ENCODE measurements at regions not wholly inside any gene's neighbourhood (a gene's known extent, or its start where the extent isn't known, plus 50 kb on each side); places are given as distances from the start of the nearest gene placed in this dataset.

DNA sequence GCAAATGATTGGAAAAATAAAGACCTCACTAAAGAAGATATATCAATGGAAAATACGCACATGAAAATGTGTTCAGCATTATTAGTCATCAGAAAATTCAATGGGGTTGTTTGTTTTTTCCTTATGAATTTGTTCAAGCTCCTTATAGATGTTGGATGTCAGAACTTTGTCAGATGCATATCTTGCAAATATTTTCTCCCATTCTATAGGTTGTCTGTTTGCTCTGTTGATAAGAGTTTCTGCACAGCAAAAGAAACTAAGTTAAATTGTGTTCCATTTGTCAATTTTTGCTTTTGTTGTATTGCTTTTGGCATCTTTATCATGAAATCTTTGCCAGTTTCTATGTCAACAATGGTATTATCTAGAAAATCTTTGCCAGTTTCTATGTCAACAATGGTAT lies 633.9 kb upstream of the CHORDC1 start:
- ATAC-seq = no peak
- no peak for DNase-seq
- intact Hi-C loops (cut with micrococcal nuclease) = no loop called here
- TF ChIP-seq, protein P1, sequence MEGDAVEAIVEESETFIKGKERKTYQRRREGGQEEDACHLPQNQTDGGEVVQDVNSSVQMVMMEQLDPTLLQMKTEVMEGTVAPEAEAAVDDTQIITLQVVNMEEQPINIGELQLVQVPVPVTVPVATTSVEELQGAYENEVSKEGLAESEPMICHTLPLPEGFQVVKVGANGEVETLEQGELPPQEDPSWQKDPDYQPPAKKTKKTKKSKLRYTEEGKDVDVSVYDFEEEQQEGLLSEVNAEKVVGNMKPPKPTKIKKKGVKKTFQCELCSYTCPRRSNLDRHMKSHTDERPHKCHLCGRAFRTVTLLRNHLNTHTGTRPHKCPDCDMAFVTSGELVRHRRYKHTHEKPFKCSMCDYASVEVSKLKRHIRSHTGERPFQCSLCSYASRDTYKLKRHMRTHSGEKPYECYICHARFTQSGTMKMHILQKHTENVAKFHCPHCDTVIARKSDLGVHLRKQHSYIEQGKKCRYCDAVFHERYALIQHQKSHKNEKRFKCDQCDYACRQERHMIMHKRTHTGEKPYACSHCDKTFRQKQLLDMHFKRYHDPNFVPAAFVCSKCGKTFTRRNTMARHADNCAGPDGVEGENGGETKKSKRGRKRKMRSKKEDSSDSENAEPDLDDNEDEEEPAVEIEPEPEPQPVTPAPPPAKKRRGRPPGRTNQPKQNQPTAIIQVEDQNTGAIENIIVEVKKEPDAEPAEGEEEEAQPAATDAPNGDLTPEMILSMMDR (IDR thresholded peaks at IDR 0.05) = no peak
- Mint-ChIP-seq H3K27me3 (ENCODE audit: low read depth in 2 of 2) (no peaks in the 10 kb centered on the region), H3K36me3 (no peaks in the 10 kb centered on the region), H3K4me1 (no peaks in the 10 kb centered on the region), H3K9me3 (peaks cover 7 to 15% of the 10 kb centered on the region in 2 donors), H3K27ac (no peak overlapping the region), H3K4me3 (no peak overlapping the region)
- Histone ChIP-seq H3K4me3 (ENCODE audit: low read length) (no peak overlapping the region), H3K4me1 (ENCODE audit: control insufficient read depth, insufficient read depth, low read length) (no peaks in the 10 kb centered on the region), H3K27me3 (ENCODE audit: control insufficient read depth, insufficient read depth, low read length) (no peaks in the 10 kb centered on the region), H3K27ac (ENCODE audit: low read length) (no peak overlapping the region), H3K9me3 (ENCODE audit: control insufficient read depth, insufficient read depth, low read length) (peaks cover 3% of the 10 kb centered on the region), H3K36me3 (ENCODE audit: control insufficient read depth, insufficient read depth, low read length) (no peaks in the 10 kb centered on the region)
- WGBS (ENCODE audit: insufficient coverage) = 80% methylated on average over 1 of the region's 1 CpG

DNA sequence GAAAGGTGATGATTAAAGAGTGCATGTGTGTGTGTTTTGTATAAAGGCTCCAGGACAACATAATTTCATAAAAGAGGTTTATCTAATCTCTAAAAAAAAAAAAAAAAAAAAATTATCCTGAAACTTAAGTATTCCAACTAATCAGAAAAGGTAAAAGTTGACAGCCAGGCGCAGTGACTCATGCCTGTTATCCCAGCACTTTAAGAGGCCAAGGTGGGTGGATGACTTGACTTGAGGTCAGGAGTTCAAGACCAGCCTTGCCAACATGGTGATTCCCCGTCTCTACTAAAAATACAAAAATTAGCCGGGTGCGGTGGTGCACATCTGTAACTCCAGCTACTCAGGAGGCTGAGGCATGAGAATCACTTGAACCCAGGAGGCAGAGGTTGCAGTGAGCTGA lies 632.7 kb upstream of the CHORDC1 start:
- Mint-ChIP-seq H3K4me3 (no peak overlapping the region), H3K27ac (no peak overlapping the region), H3K27me3 (ENCODE audit: low read depth in 2 of 2) (no peaks in the 10 kb centered on the region), H3K9me3 (peaks cover 6 to 14% of the 10 kb centered on the region in 2 donors), H3K36me3 (no peaks in the 10 kb centered on the region), H3K4me1 (no peaks in the 10 kb centered on the region)
- ATAC-seq (no peak), DNase-seq (no peak)
- intact Hi-C loops (cut with micrococcal nuclease) = no loop called here
- H3K27me3 ChIP-seq (ENCODE audit: control insufficient read depth, insufficient read depth, low read length) = no peaks in the 10 kb centered on the region
- TF ChIP-seq, protein P1 (IDR thresholded peaks at IDR 0.05) = no peak
- no peaks in the 10 kb centered on the region for H3K4me1 ChIP-seq (ENCODE audit: control insufficient read depth, insufficient read depth, low read length)
- 92% methylated on average over 4 of the region's 4 CpGs for WGBS (ENCODE audit: insufficient coverage)
- H3K36me3 ChIP-seq (ENCODE audit: control insufficient read depth, insufficient read depth, low read length) = no peaks in the 10 kb centered on the region
- H3K9me3 ChIP-seq (ENCODE audit: control insufficient read depth, insufficient read depth, low read length) = peaks cover 3% of the 10 kb centered on the region
- H3K4me3 ChIP-seq (ENCODE audit: low read length) = no peak overlapping the region
- no peak overlapping the region for H3K27ac ChIP-seq (ENCODE audit: low read length)

DNA sequence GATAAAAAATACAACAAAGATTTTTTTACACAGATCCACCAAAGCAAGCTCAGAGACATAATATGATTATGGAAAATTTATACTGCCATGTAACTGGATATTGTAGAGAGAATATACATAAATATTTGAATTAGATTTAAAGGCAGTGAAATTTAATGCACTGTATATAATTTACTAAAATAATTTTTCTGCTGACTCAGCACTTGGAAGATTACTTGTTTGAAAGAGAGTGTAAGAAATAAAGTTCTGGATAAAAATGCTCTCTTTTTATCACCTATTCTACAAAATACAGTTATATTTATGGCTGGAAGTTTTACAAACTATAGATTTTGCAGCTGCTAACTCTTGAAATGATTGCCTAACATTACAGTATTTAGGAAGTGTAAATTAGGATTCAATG lies 628.3 kb upstream of the CHORDC1 start:
- Mint-ChIP-seq H3K36me3 (no peaks in the 10 kb centered on the region), H3K27ac (no peak overlapping the region), H3K27me3 (ENCODE audit: low read depth in 2 of 2) (no peaks in the 10 kb centered on the region), H3K4me1 (no peaks in the 10 kb centered on the region), H3K9me3 (peaks cover 7 to 22% of the 10 kb centered on the region in 2 donors), H3K4me3 (no peak overlapping the region)
- DNase-seq (no peak), ATAC-seq (no peak)
- TF ChIP-seq, protein P1 (IDR thresholded peaks at IDR 0.05) = no peak
- no peaks in the 10 kb centered on the region for H3K36me3 ChIP-seq (ENCODE audit: control insufficient read depth, insufficient read depth, low read length)
- no peak overlapping the region for H3K27ac ChIP-seq (ENCODE audit: low read length)
- H3K9me3 ChIP-seq (ENCODE audit: control insufficient read depth, insufficient read depth, low read length) = peaks cover 6% of the 10 kb centered on the region
- no peaks in the 10 kb centered on the region for H3K4me1 ChIP-seq (ENCODE audit: control insufficient read depth, insufficient read depth, low read length)
- no peaks in the 10 kb centered on the region for H3K27me3 ChIP-seq (ENCODE audit: control insufficient read depth, insufficient read depth, low read length)
- intact Hi-C loops (cut with micrococcal nuclease) = no loop called here
- H3K4me3 ChIP-seq (ENCODE audit: low read length) = no peak overlapping the region

DNA sequence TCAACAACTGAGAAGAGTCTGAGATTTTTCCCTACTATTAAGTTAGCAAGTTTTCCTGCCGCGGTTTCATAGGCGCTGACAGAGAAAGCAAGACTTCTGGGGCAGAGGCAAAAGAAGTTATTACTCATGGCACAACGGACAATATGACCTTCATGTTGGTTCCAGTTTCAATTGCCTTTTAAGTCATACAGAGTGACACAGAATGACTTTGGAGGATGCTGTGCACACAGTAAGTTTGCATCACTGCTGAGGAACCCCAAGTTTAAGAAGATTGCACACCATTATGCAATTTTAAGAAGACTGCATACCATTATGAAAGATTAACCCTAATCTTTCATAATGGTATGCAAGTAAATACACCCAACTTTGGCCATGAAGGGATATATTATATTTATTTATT lies 626.5 kb upstream of the CHORDC1 start:
- Mint-ChIP-seq H3K4me1 (no peaks in the 10 kb centered on the region), H3K27me3 (ENCODE audit: low read depth in 2 of 2) (no peaks in the 10 kb centered on the region), H3K9me3 (peaks cover 7 to 22% of the 10 kb centered on the region in 2 donors), H3K4me3 (no peak overlapping the region), H3K27ac (no peak overlapping the region), H3K36me3 (no peaks in the 10 kb centered on the region)
- TF ChIP-seq, protein P1 (IDR thresholded peaks at IDR 0.05) = no peak
- Histone ChIP-seq H3K9me3 (ENCODE audit: control insufficient read depth, insufficient read depth, low read length) (peaks cover 3% of the 10 kb centered on the region), H3K4me1 (ENCODE audit: control insufficient read depth, insufficient read depth, low read length) (no peaks in the 10 kb centered on the region), H3K36me3 (ENCODE audit: control insufficient read depth, insufficient read depth, low read length) (no peaks in the 10 kb centered on the region), H3K27me3 (ENCODE audit: control insufficient read depth, insufficient read depth, low read length) (no peaks in the 10 kb centered on the region), H3K27ac (ENCODE audit: low read length) (no peak overlapping the region), H3K4me3 (ENCODE audit: low read length) (no peak overlapping the region)
- DNase-seq = no peak
- no peak for ATAC-seq
- intact Hi-C loops (cut with micrococcal nuclease) = no loop called here
- WGBS (ENCODE audit: insufficient coverage) = 94% methylated on average over 4 of the region's 4 CpGs

Measured in natural killer cell (primary cell).